GM23338 (cell line): ENCODE measurements at regions not wholly inside any gene's neighbourhood (a gene's known extent, or its start where the extent isn't known, plus 50 kb on each side); places are given as distances from the start of the nearest gene placed in this dataset.
"Not testable (repeated sequence)": the region's sequence is repeated elsewhere in the genome, so short reads cannot be mapped to it uniquely, and the experiment has no call there.

Experiments
- ATAC-seq: fragments of 200-7000 bp; cut with Tn5 transposase; 3 replicates; pipeline ENCODE4 v1.9.1; 2020
- DNase-seq: peaks from one replicate; pipeline ENCODE4 v3.0.0-alpha.2; 2015; ENCODE audit warnings: low spot score
- H2AFZ ChIP-seq: fragments of 200-600 bp; sonication (generic); 2 replicates; pipeline ENCODE4 v1.8.0; 2016; ENCODE audit warnings: antibody characterized with exemption, mild to moderate bottlenecking, moderate library complexity
- H3F3A ChIP-seq: fragments of 200-600 bp; sonication (generic); replicated peaks from 2 replicates; pipeline ENCODE4 v1.8.0; 2017; ENCODE audit warnings: antibody characterized with exemption, mixed run types, low read depth
- H3K27ac ChIP-seq: fragments of 200-600 bp; sonication (generic); 2 replicates; pipeline ENCODE4 v1.6.1; 2016; ENCODE audit warnings: low read depth
- H3K27me3 ChIP-seq: fragments of 200-600 bp; sonication (generic); 2 replicates; pipeline ENCODE4 v1.8.0; 2016; ENCODE audit warnings: mild to moderate bottlenecking, mixed run types, moderate library complexity; ENCODE audit not compliant: insufficient read depth
- H3K36me3 ChIP-seq: fragments of 200-600 bp; sonication (generic); 2 replicates; pipeline ENCODE4 v1.8.0; 2016; ENCODE audit warnings: mild to moderate bottlenecking; ENCODE audit not compliant: insufficient read depth
- H3K4me1 ChIP-seq: fragments of 200-600 bp; sonication (generic); 2 replicates; pipeline ENCODE4 v1.8.0; 2016; ENCODE audit warnings: mild to moderate bottlenecking, moderate library complexity; ENCODE audit not compliant: insufficient read depth
- H3K4me2 ChIP-seq: fragments of 200-600 bp; sonication (generic); 2 replicates; pipeline ENCODE4 v1.7.1; 2017; ENCODE audit warnings: mixed run types
- H3K4me3 ChIP-seq: fragments of 200-600 bp; sonication (generic); 2 replicates; pipeline ENCODE4 v1.6.1; 2016; ENCODE audit warnings: mixed run types
- H3K79me2 ChIP-seq: fragments of 200-600 bp; sonication (generic); replicated peaks from 2 replicates; pipeline ENCODE4 v1.8.0; 2017; ENCODE audit warnings: mild to moderate bottlenecking; ENCODE audit not compliant: insufficient read depth
- H3K9me2 ChIP-seq: fragments of 200-600 bp; sonication (generic); 2 replicates; pipeline ENCODE4 v1.8.0; 2017; ENCODE audit not compliant: insufficient read depth
- H4K20me1 ChIP-seq: fragments of 200-600 bp; sonication (generic); replicated peaks from 2 replicates; pipeline ENCODE4 v1.8.0; 2017; ENCODE audit warnings: mild to moderate bottlenecking; ENCODE audit not compliant: insufficient read depth
- H3K27ac Mint-ChIP-seq: 2 replicates; pipeline ENCODE4 v1.8.0; 2020; ENCODE audit warnings: inconsistent platforms, mild to moderate bottlenecking, moderate library complexity, mixed read lengths
- H3K27me3 Mint-ChIP-seq: 3 replicates; pipeline ENCODE4 v1.8.0; 2022; ENCODE audit warnings: low read depth, mild to moderate bottlenecking, moderate library complexity, mixed read lengths, inconsistent platforms; ENCODE audit not compliant: insufficient read depth, poor library complexity
- H3K36me3 Mint-ChIP-seq: 3 replicates; pipeline ENCODE4 v1.8.0; 2021; ENCODE audit warnings: low read depth, mild to moderate bottlenecking, inconsistent platforms, moderate library complexity, mixed read lengths
- H3K4me1 Mint-ChIP-seq: 3 replicates; pipeline ENCODE4 v1.8.0; 2020; ENCODE audit warnings: mild to moderate bottlenecking, inconsistent platforms, mixed read lengths
- H3K4me3 Mint-ChIP-seq: 3 replicates; pipeline ENCODE4 v1.8.0; 2021; ENCODE audit warnings: moderate library complexity, mild to moderate bottlenecking, inconsistent platforms, mixed read lengths
- H3K9me3 Mint-ChIP-seq: 3 replicates; pipeline ENCODE4 v1.8.0; 2020; ENCODE audit warnings: moderate library complexity, mild to moderate bottlenecking, inconsistent platforms, mixed read lengths

GRCh38 chr6:29243044-29243443 is 58.5 kb upstream of the OR14J1 start:
- not testable (repeated sequence) for H3K4me1 ChIP-seq, H4K20me1 ChIP-seq, H3K36me3 ChIP-seq, H3K9me2 ChIP-seq, H3K27ac ChIP-seq, H3F3A ChIP-seq, H3K27me3 Mint-ChIP-seq, DNase-seq, H3K79me2 ChIP-seq, H3K4me1 Mint-ChIP-seq, H3K4me2 ChIP-seq, H3K27me3 ChIP-seq, H3K4me3 ChIP-seq, H3K36me3 Mint-ChIP-seq, H2AFZ ChIP-seq, H3K27ac Mint-ChIP-seq, H3K4me3 Mint-ChIP-seq, ATAC-seq
- peaks cover 28% of the 10 kb centered on the region for H3K9me3 Mint-ChIP-seq
